CD1c-positive myeloid dendritic cell (primary cell): ENCODE measurements at regions not wholly inside any gene's neighbourhood (a gene's known extent, or its start where the extent isn't known, plus 50 kb on each side); places are given as distances from the start of the nearest gene placed in this dataset.
"Not testable (repeated sequence)": the region's sequence is repeated elsewhere in the genome, so short reads cannot be mapped to it uniquely, and the experiment has no call there.

ENCODE experiments used
- DNase-seq: peaks from one replicate; pipeline ENCODE4 v3.0.0-alpha.2; 2016; ENCODE audit errors: extremely low spot score

- DNase-seq: peak; percentile 38
These were observed 122.4 kb upstream of the NMUR2 start for GRCh38 chr5:152527358-152528052.

- no peak for DNase-seq
These were observed 124.4 kb upstream of the NMUR2 start for GRCh38 chr5:152529440-152529839.

GRCh38 chr5:152532714-152533113, 127.6 kb upstream of the NMUR2 start:
- peak; percentile 38 for DNase-seq

- DNase-seq: no peak
These were observed 129.6 kb upstream of the NMUR2 start for GRCh38 chr5:152534641-152535040.

GRCh38 chr5:152542741-152543140, 137.7 kb upstream of the NMUR2 start:
- no peak for DNase-seq

- no peak for DNase-seq
These were observed 141.4 kb upstream of the NMUR2 start for GRCh38 chr5:152546493-152546892.

GRCh38 chr5:152547202-152547601, 142.1 kb upstream of the NMUR2 start:
- DNase-seq: no peak

- DNase-seq: no peak
These were observed 144.6 kb upstream of the NMUR2 start for GRCh38 chr5:152549709-152550108.

GRCh38 chr5:152551061-152551460, 146.0 kb upstream of the NMUR2 start:
- DNase-seq: no peak

GRCh38 chr5:152556784-152557183, 151.7 kb upstream of the NMUR2 start:
- DNase-seq: no peak

- peak; percentile 24 for DNase-seq
These were observed 155.5 kb upstream of the NMUR2 start for GRCh38 chr5:152560512-152561137.

GRCh38 chr5:152568016-152568415, 162.9 kb upstream of the NMUR2 start:
- DNase-seq: no peak

GRCh38 chr5:152572812-152573211, 167.7 kb upstream of the NMUR2 start:
- no peak for DNase-seq

GRCh38 chr5:152584103-152584502, 179.0 kb upstream of the NMUR2 start:
- no peak for DNase-seq

- DNase-seq: no peak
These were observed 187.3 kb upstream of the NMUR2 start for GRCh38 chr5:152592416-152592815.

GRCh38 chr5:152593388-152593787, 188.3 kb upstream of the NMUR2 start:
- no peak for DNase-seq

GRCh38 chr5:152595405-152595804, 190.3 kb upstream of the NMUR2 start:
- no peak for DNase-seq

- no peak for DNase-seq
These were observed 194.0 kb upstream of the NMUR2 start for GRCh38 chr5:152599096-152599495.

GRCh38 chr5:152601806-152602732, 197.0 kb upstream of the NMUR2 start:
- DNase-seq: no peak

GRCh38 chr5:152606050-152606449, 201.0 kb upstream of the NMUR2 start:
- DNase-seq: not testable (repeated sequence)

GRCh38 chr5:152606776-152607364, 201.8 kb upstream of the NMUR2 start:
- DNase-seq: no peak
